Sigmoid colon (tissue), 6 donors: ENCODE measurements at regions not wholly inside any gene's neighbourhood (a gene's known extent, or its start where the extent isn't known, plus 50 kb on each side); places are given as distances from the start of the nearest gene placed in this dataset.

ENCODE experiments used
- DNase-seq: peaks from one replicate; pipeline ENCODE4 v3.0.0-alpha.2; 2019
- H3K27ac ChIP-seq, 4 donors: fragments of 200-600 bp; sonication (generic); one replicate each; pipeline ENCODE4 v1.5.1; 2016 to 2019; ENCODE audit warnings: mild to moderate bottlenecking in 1 of 4
- H3K27me3 ChIP-seq, 3 donors: fragments of 200-600 bp; sonication (generic); one replicate each; pipeline ENCODE4 v1.5.1; 2019; ENCODE audit warnings: mild to moderate bottlenecking in 1 of 3
- H3K36me3 ChIP-seq, 4 donors: fragments of 200-600 bp; sonication (generic); one replicate each; pipeline ENCODE4 v1.5.1; 2016 to 2019
- H3K4me1 ChIP-seq, 4 donors: fragments of 200-600 bp; sonication (generic); one replicate each; pipeline ENCODE4 v1.5.1; 2017 to 2019
- H3K4me3 ChIP-seq, 4 donors: fragments of 200-600 bp; sonication (generic); one replicate each; pipeline ENCODE4 v1.5.1; 2017 to 2019; ENCODE audit warnings: mild to moderate bottlenecking in 2 of 4, moderate library complexity in 1 of 4
- H3K9me3 ChIP-seq, 4 donors: fragments of 200-600 bp in 3 of 4; sonication (generic) in 3 of 4; one replicate each; pipeline versions ENCODE4 v1.5.1 to v1.6.1; 2013 to 2019
- EP300 ChIP-seq, 4 donors: sonication (generic); formaldehyde crosslinking; IDR thresholded peaks; one replicate each; pipeline ENCODE4 v1.6.1; 2017; ENCODE audit warnings: antibody characterized with exemption in 4 of 4
- POLR2A ChIP-seq, 2 donors: fragments of 450-650 bp; IDR thresholded peaks; one replicate each; pipeline ENCODE4 v1.6.1; 2016; ENCODE audit warnings: antibody characterized with exemption in 2 of 2, mild to moderate bottlenecking in 2 of 2, moderate library complexity in 2 of 2
- POLR2AphosphoS5 ChIP-seq, 4 donors: sonication (generic); formaldehyde crosslinking; IDR thresholded peaks; one replicate each; pipeline ENCODE4 v1.6.1; 2017; ENCODE audit warnings: antibody characterized with exemption in 4 of 4
- WGBS, 2 donors: extraction: QIAGEN DNeasy Blood & Tissue Kit; methylation state at CpG; one replicate each; pipeline ENCODE4 v1.1.7; 2013; 5-methylcytosine and 5-hydroxymethylcytosine counted together
- intact Hi-C: fragments of 100-400 bp; cut with DNase I; formaldehyde crosslinking; loops from one replicate; pipeline ENCODE4 v1.15.1; 2023
- TF ChIP-seq, protein P1 (sequence below), 4 experiments: fragments of 450-650 bp in 3 of 4; fragments of 200-600 bp in 1 of 4; IDR thresholded peaks; one replicate each; pipeline ENCODE4 v1.5.1; 2016 to 2019; ENCODE audit warnings: antibody characterized with exemption in 4 of 4, mild to moderate bottlenecking in 3 of 4, moderate library complexity in 2 of 4
- donor health status: healthy with polysubstance abuse.
- donor health status: healthy.

DNA sequence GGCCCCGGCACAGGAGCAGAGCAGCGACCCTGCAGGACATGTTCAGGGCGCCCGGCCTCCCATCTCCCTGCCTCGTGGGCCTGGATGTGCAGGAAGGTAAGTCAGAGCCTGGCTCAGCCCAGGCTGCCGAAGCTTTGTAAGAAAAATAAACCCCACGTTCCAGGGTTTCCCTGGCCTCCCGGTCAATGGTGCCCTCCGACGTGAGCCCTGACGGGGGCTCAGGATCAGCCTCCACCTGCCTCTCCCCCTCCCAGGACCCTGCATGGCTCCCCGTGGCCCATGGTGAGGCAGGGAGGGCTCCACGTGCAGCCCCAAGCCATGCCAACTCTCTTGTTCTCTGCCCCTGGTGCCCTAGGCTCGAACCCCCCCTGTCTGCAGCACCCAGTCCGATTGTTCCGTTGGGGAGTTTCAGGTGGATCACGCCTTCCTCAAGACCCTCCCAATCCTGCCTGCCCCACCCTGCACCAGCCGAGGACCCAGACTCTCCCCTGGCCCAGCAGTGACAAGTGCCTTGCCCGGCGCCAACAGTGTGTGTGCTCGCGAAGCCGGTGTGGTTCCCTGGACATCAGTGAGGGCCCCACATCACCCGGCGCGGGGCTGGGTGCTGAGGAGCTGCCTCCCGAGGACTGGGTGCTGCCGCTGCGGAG lies 73.2 kb downstream of the PDGFA start:
- intact Hi-C loops = no loop called here

More for the DNA sequence above, 73.2 kb downstream of the PDGFA start:
- Histone ChIP-seq H3K4me3 (no peak overlapping the region), H3K27me3 (peaks cover 0 to under 1% (median 0%) of the 10 kb centered on the region in 3 donors), H3K9me3 (no peaks in the 10 kb centered on the region), H3K36me3 (no peaks in the 10 kb centered on the region), H3K4me1 (no peaks in the 10 kb centered on the region), H3K27ac (no peak overlapping the region)
- no peak for DNase-seq
- 84 to 87% methylated on average over 29 of the region's 29 CpGs for WGBS, 2 donors
- TF ChIP-seq, protein P1, sequence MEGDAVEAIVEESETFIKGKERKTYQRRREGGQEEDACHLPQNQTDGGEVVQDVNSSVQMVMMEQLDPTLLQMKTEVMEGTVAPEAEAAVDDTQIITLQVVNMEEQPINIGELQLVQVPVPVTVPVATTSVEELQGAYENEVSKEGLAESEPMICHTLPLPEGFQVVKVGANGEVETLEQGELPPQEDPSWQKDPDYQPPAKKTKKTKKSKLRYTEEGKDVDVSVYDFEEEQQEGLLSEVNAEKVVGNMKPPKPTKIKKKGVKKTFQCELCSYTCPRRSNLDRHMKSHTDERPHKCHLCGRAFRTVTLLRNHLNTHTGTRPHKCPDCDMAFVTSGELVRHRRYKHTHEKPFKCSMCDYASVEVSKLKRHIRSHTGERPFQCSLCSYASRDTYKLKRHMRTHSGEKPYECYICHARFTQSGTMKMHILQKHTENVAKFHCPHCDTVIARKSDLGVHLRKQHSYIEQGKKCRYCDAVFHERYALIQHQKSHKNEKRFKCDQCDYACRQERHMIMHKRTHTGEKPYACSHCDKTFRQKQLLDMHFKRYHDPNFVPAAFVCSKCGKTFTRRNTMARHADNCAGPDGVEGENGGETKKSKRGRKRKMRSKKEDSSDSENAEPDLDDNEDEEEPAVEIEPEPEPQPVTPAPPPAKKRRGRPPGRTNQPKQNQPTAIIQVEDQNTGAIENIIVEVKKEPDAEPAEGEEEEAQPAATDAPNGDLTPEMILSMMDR (IDR thresholded peaks at IDR 0.05) = no peak
- TF ChIP-seq POLR2A (IDR thresholded peaks at IDR 0.05) (no peak), EP300 (IDR thresholded peaks at IDR 0.05) (no peak), POLR2AphosphoS5 (IDR thresholded peaks at IDR 0.05) (no peak)
